IMR-90 (cell line): ENCODE measurements at regions not wholly inside any gene's neighbourhood (a gene's known extent, or its start where the extent isn't known, plus 50 kb on each side); places are given as distances from the start of the nearest gene placed in this dataset.

Experiments
- ATAC-seq: fragments of 200-7000 bp; cut with Tn5 transposase; 2 replicates; pipeline ENCODE4 v1.9.1; 2020; ENCODE audit warnings: low read depth, mild to moderate bottlenecking, moderate library complexity
- BruUV-seq: library from RNA; stranded (reverse); fragments of 400-500 nt; replicated peaks from 2 replicates; lab custom pipeline; 2021; lab: Mats Ljungman, UMichigan
- CTCF ChIA-PET: fragments of 300-600 bp; formaldehyde crosslinking; extraction: SDS; loops from one replicate; lab custom pipeline; 2021; ENCODE audit warnings: antibody characterized with exemption; lab: Yijun Ruan, JAX
- POLR2A ChIA-PET: fragments of 300-600 bp; sonication (Branson Sonifier 250); formaldehyde crosslinking; loops from one replicate; lab custom pipeline; 2022; ENCODE audit warnings: antibody characterized with exemption; ENCODE audit not compliant: unreplicated experiment; lab: Charles Lee
- DNase-seq: peaks from one replicate; pipeline ENCODE4 v3.0.0; 2013
- H2AFZ ChIP-seq: replicated peaks from 2 replicates; pipeline ENCODE3; 2013; ENCODE audit warnings: low read length, mild to moderate bottlenecking; ENCODE audit not compliant: poor library complexity
- H2AK5ac ChIP-seq: 2 replicates; pipeline ENCODE4 v1.6.1; 2013; ENCODE audit warnings: low read depth, low read length, inconsistent platforms
- H2AK9ac ChIP-seq: replicated peaks from 2 replicates; pipeline ENCODE3; 2013; ENCODE audit warnings: mild to moderate bottlenecking, low read depth, low read length, moderate library complexity; ENCODE audit not compliant: poor library complexity
- H2BK120ac ChIP-seq: 2 replicates; pipeline ENCODE4 v1.6.1; 2013; ENCODE audit warnings: low read depth, low read length, inconsistent platforms
- H2BK15ac ChIP-seq: 3 replicates; pipeline ENCODE4 v1.6.1; 2013; ENCODE audit warnings: low read depth, low read length, inconsistent platforms
- H2BK20ac ChIP-seq: 2 replicates; pipeline ENCODE4 v1.6.1; 2013; ENCODE audit warnings: low read depth, mild to moderate bottlenecking, inconsistent platforms, low read length, moderate library complexity
- H2BK5ac ChIP-seq: 2 replicates; pipeline ENCODE4 v1.6.1; 2013; ENCODE audit warnings: mild to moderate bottlenecking, low read depth, low read length, inconsistent platforms; ENCODE audit not compliant: poor library complexity, severe bottlenecking
- H3K14ac ChIP-seq: replicated peaks from 2 replicates; pipeline ENCODE4 v1.6.1; 2013; ENCODE audit warnings: low read depth, low read length, inconsistent platforms
- H3K18ac ChIP-seq: 2 replicates; pipeline ENCODE4 v1.6.1; 2013; ENCODE audit warnings: low read depth, low read length, control low read depth
- H3K23ac ChIP-seq: 2 replicates; pipeline ENCODE4 v1.6.1; 2013; ENCODE audit warnings: low read depth, low read length, inconsistent platforms
- H3K27ac ChIP-seq: 2 replicates; pipeline ENCODE4 v1.5.1; 2013; ENCODE audit warnings: mild to moderate bottlenecking, control low read depth, low read length; ENCODE audit not compliant: insufficient read depth
- H3K27me3 ChIP-seq: 2 replicates; pipeline ENCODE4 v1.6.1; 2013; ENCODE audit warnings: low read length; ENCODE audit not compliant: control insufficient read depth, insufficient read depth
- H3K36me3 ChIP-seq: 2 replicates; pipeline ENCODE4 v1.6.1; 2013; ENCODE audit warnings: low read length, mixed read lengths; ENCODE audit not compliant: control insufficient read depth, insufficient read depth
- H3K4ac ChIP-seq: 2 replicates; pipeline ENCODE4 v1.6.1; 2013; ENCODE audit warnings: low read depth, low read length, inconsistent platforms
- H3K4me1 ChIP-seq: 2 replicates; pipeline ENCODE4 v1.6.1; 2013; ENCODE audit warnings: low read length, mixed read lengths; ENCODE audit not compliant: control insufficient read depth, insufficient read depth
- H3K4me2 ChIP-seq: 2 replicates; pipeline ENCODE4 v1.6.1; 2013; ENCODE audit warnings: low read depth, mild to moderate bottlenecking, control low read depth, low read length, moderate library complexity
- H3K4me3 ChIP-seq: 2 replicates; pipeline ENCODE4 v1.5.1; 2013; ENCODE audit warnings: low read depth, mild to moderate bottlenecking, control low read depth, low read length, moderate library complexity; ENCODE audit not compliant: insufficient read depth
- H3K56ac ChIP-seq: 2 replicates; pipeline ENCODE4 v1.6.1; 2013; ENCODE audit warnings: low read length, inconsistent platforms; ENCODE audit not compliant: insufficient read depth; ENCODE audit errors: extremely low read depth
- H3K79me1 ChIP-seq, 2 experiments: 2 replicates each; pipeline ENCODE4 v1.6.1; 2013; ENCODE audit warnings: low read length in 2 of 2, inconsistent platforms in 1 of 2, low read depth in 1 of 2
- H3K9ac ChIP-seq: 2 replicates; pipeline ENCODE4 v1.6.1; 2013; ENCODE audit warnings: low read depth, low read length, control low read depth
- H3K9me1 ChIP-seq: 2 replicates; pipeline ENCODE4 v1.6.1; 2013; ENCODE audit warnings: low read length, inconsistent platforms; ENCODE audit not compliant: insufficient read depth
- H3K9me3 ChIP-seq: 2 replicates; pipeline ENCODE4 v1.6.1; 2013; ENCODE audit warnings: low read length; ENCODE audit not compliant: control insufficient read depth, insufficient read depth
- H4K20me1 ChIP-seq: 2 replicates; pipeline ENCODE4 v1.6.1; 2013; ENCODE audit warnings: low read length, inconsistent platforms; ENCODE audit not compliant: insufficient read depth
- H4K5ac ChIP-seq: 2 replicates; pipeline ENCODE4 v1.6.1; 2013; ENCODE audit warnings: mild to moderate bottlenecking, low read depth, low read length, control low read depth
- H4K8ac ChIP-seq, 2 experiments: 2 replicates each; pipeline ENCODE4 v1.6.1; 2013; ENCODE audit warnings: low read depth in 2 of 2, low read length in 2 of 2, control low read depth in 1 of 2, inconsistent platforms in 1 of 2
- H4K91ac ChIP-seq: 2 replicates; pipeline ENCODE4 v1.6.1; 2013; ENCODE audit warnings: low read depth, low read length, inconsistent platforms; ENCODE audit not compliant: insufficient read depth
- MAFK ChIP-seq: IDR thresholded peaks from 2 replicates; pipeline ENCODE4 v1.6.1; 2012; ENCODE audit warnings: low read depth, low read length, improper control_type of control experiment
- MXI1 ChIP-seq: IDR thresholded peaks from 2 replicates; pipeline ENCODE4 v1.6.1; 2012; ENCODE audit warnings: low read depth, mild to moderate bottlenecking, low read length, moderate library complexity, borderline replicate concordance
- WGBS, 2 experiments: methylation state at CpG; one replicate each; pipeline versions ENCODE4 v1.1.5 to v1.1.7; 2013; ENCODE audit warnings: missing lambda C conversion rate in 2 of 2; ENCODE audit not compliant: insufficient read length in 1 of 2; ENCODE audit errors: extremely low coverage in 2 of 2; 5-methylcytosine and 5-hydroxymethylcytosine counted together
- dilution Hi-C: fragments of 300-500 bp; cut with HindIII; formaldehyde crosslinking; loops from one replicate; pipeline ENCODE4 v1.14.3; 2018; ENCODE audit warnings: low sequenced_read_pairs; ENCODE audit not compliant: unreplicated experiment
- in situ Hi-C: fragments of 300-500 bp; cut with MboI; formaldehyde crosslinking; loops from 3 replicates; pipeline ENCODE4 v1.14.3; 2019; ENCODE audit warnings: low sequenced_read_pairs, inconsistent platforms, mixed read lengths
- intact Hi-C: fragments of 100-400 bp; cut with micrococcal nuclease; formaldehyde crosslinking; loops from 2 replicates; pipeline ENCODE4 v1.10.0; 2022

GRCh38 chr12:87227162-87227561 is 802.0 kb downstream of the C12orf50 start:
- Histone ChIP-seq H3K27ac (no peak overlapping the region), H2AFZ (no peak overlapping the region), H3K27me3 (no peaks in the 10 kb centered on the region), H3K9me1 (no peaks in the 10 kb centered on the region), H4K20me1 (no peaks in the 10 kb centered on the region), H3K18ac (no peak overlapping the region), H3K9ac (no peak overlapping the region), H3K4me2 (no peak overlapping the region), H3K36me3 (no peaks in the 10 kb centered on the region), H2BK5ac (no peak overlapping the region), H3K4me1 (no peaks in the 10 kb centered on the region), H2AK5ac (no peak overlapping the region), H3K56ac (no peak overlapping the region), H3K4ac (no peak overlapping the region), H4K8ac (no peak overlapping the region), H3K23ac (no peak overlapping the region), H3K9me3 (no peaks in the 10 kb centered on the region), H2BK15ac (no peak overlapping the region), H2BK20ac (no peak overlapping the region), H2BK120ac (no peak overlapping the region), H4K5ac (no peak overlapping the region), H4K91ac (no peak overlapping the region), H3K4me3 (no peak overlapping the region), H3K14ac (no peak overlapping the region), H2AK9ac (no peak overlapping the region), H3K79me1 (no peaks in the 10 kb centered on the region)
- dilution Hi-C loops (no loop called here), intact Hi-C loops (no loop called here), in situ Hi-C loops (no loop called here)
- WGBS, 2 experiments, result no CpG with 5 or more reads among the region's 3 CpGs
- no TSS peak for BruUV-seq
- TF ChIP-seq MAFK (peak; percentile 51; the same call in 1 of the 2 replicates), MXI1 (no peak)
- ATAC-seq, result no peak
- DNase-seq, result peak; percentile 64
- ChIA-PET CTCF (no interaction called here), POLR2A (no interaction called here)
